SU-DHL-6 (cell line): ENCODE measurements at regions not wholly inside any gene's neighbourhood (a gene's known extent, or its start where the extent isn't known, plus 50 kb on each side); places are given as distances from the start of the nearest gene placed in this dataset.

ENCODE experiments used
- EZH2phosphoT487 ChIP-seq: fragments of 200-600 bp; sonication (generic), shearing (Covaris generic); conservative IDR thresholded peaks from 2 replicates; pipeline ENCODE4 v1.6.1; 2018; ENCODE audit warnings: mild to moderate bottlenecking, antibody characterized with exemption, low read length, moderate library complexity, mixed read lengths
- TF ChIP-seq, protein P1 (sequence below): fragments of 200-600 bp; sonication (generic); IDR thresholded peaks from one replicate; pipeline ENCODE4 v1.5.1; 2017; ENCODE audit warnings: antibody characterized with exemption, mild to moderate bottlenecking, low read length, moderate library complexity; ENCODE audit not compliant: insufficient read depth, poor library complexity, severe bottlenecking

- TF ChIP-seq, protein P1, sequence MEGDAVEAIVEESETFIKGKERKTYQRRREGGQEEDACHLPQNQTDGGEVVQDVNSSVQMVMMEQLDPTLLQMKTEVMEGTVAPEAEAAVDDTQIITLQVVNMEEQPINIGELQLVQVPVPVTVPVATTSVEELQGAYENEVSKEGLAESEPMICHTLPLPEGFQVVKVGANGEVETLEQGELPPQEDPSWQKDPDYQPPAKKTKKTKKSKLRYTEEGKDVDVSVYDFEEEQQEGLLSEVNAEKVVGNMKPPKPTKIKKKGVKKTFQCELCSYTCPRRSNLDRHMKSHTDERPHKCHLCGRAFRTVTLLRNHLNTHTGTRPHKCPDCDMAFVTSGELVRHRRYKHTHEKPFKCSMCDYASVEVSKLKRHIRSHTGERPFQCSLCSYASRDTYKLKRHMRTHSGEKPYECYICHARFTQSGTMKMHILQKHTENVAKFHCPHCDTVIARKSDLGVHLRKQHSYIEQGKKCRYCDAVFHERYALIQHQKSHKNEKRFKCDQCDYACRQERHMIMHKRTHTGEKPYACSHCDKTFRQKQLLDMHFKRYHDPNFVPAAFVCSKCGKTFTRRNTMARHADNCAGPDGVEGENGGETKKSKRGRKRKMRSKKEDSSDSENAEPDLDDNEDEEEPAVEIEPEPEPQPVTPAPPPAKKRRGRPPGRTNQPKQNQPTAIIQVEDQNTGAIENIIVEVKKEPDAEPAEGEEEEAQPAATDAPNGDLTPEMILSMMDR = no peak
- TF ChIP-seq EZH2phosphoT487 = no peak
These were observed 82.9 kb upstream of the RBPJ start for GRCh38 chr4:26237916-26238315.
